Posterior cingulate gyrus (tissue), 11 donors: ENCODE measurements at regions not wholly inside any gene's neighbourhood (a gene's known extent, or its start where the extent isn't known, plus 50 kb on each side); places are given as distances from the start of the nearest gene placed in this dataset.
A peak's percentile ranks its signal among the peaks of the same experiment; 100 is the strongest.
"Not testable (repeated sequence)": the region's sequence is repeated elsewhere in the genome, so short reads cannot be mapped to it uniquely, and the experiment has no call there.

ENCODE experiments used
- DNase-seq, 10 donors: peaks; one replicate each; pipeline versions ENCODE4 v3.0.0 to v3.0.0-alpha.2; 2020 to 2021; ENCODE audit warnings: mixed read lengths in 3 of 10
- intact Hi-C: fragments of 100-400 bp; cut with DNase I; formaldehyde crosslinking; loops from one replicate; pipeline ENCODE4 v1.15.1; 2023

- DNase-seq = no peak
- intact Hi-C loops = no loop called here
These were observed 567.8 kb downstream of the TRIML1 start for GRCh38 chr4:188707036-188707435.

DNA sequence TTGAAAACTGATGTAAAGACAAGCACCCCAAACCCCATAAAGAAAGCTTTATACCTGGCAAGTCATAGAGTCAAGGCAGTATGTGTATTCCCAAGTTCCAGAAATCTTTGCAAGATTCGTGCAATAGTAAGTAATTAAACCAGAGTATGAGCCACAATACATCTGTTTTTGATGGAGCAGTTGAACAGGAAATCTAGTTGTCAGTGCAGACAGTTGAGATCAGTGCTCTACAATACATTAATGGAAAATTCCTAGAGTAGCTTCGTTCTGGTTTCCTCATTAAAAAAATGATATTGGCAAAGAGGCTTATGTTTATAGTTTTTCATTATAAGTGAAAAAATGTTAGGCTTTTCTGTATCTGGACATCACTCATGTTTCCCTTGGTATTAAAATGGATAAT lies 575.3 kb downstream of the TRIML1 start:
- DNase-seq = no peak

GRCh38 chr4:188714907-188715306 lies 575.7 kb downstream of the TRIML1 start:
- DNase-seq = no peak
- intact Hi-C loops = no loop called here

More for the DNA sequence above, 575.3 kb downstream of the TRIML1 start:
- intact Hi-C loops = no loop called here

DNA sequence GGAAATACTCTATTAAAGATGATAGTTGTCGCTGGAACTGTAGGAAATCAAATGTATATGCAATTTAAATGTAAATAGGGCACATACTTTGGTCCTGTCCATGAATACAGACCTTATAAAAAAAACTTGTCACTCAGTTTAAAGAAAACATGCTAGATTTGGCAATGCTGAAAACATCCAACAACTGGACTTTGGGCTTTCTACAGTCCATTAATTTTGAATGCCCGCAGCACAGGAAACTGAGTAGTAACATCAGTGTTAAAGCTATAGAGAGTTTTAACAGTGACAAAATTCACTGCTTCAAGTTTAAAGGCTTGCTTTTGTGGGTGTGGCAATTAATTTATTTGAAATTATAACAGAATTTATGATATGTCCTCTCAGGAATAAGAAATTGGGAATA lies 578.4 kb downstream of the TRIML1 start:
- intact Hi-C loops = no loop called here
- no peak for DNase-seq

GRCh38 chr4:188719794-188720193 lies 580.6 kb downstream of the TRIML1 start:
- intact Hi-C loops = no loop called here
- DNase-seq = no peak

DNA sequence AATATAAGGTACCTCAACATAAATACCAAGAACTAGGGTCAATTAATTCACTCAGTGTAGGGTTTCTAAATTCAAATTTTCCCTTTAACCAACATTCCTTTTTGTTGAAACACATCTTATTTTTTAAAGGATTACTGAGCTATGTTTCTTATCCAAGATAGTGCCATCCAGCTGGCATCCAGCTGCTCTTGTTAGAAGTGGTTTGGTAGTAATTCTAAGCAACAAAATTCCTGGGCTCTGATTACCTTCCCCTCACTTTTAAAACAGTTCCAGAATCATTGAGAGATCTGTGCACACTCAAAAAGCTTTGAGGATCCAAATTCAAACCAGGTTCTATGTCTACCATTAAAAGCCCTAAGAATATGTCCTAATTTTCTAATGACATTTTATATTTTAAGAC lies 583.7 kb downstream of the TRIML1 start:
- intact Hi-C loops = no loop called here

GRCh38 chr4:188727746-188728145 lies 588.5 kb downstream of the TRIML1 start:
- intact Hi-C loops = no loop called here
- no peak for DNase-seq

More for the DNA sequence above, 583.7 kb downstream of the TRIML1 start:
- no peak for DNase-seq

DNA sequence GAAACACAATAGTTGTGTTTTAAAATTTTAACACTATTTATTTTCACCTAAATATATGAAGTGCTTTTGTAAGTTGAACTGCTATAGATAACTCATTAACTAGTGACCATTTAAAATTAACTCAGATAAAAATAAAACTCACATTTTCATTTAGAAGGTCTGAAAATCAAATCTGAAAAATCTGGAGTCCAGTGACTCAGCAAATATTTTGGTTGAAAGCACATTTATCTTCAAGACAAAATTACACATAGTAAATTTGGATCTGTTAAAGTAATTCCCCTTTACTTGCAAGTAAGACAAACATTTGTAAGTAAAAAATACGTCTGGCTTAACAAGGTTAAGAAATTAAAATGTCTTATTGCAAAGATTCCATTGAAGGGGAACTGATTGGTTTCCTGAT lies 589.1 kb downstream of the TRIML1 start:
- no peak for DNase-seq
- intact Hi-C loops = no loop called here

- intact Hi-C loops = no loop called here
- no peak for DNase-seq
These were observed 592.9 kb downstream of the TRIML1 start for GRCh38 chr4:188732131-188732530.

- intact Hi-C loops = no loop called here
- DNase-seq = peak in 3 of 10 donors; percentile 54 to 77 (median 73)
These were observed 595.8 kb downstream of the TRIML1 start for GRCh38 chr4:188735082-188735481.

GRCh38 chr4:188737251-188738002 lies 598.2 kb downstream of the TRIML1 start:
- intact Hi-C loops = no loop called here
- no peak for DNase-seq

- intact Hi-C loops = not testable (repeated sequence)
- peak in 2 of 10 donors; percentile 55 to 68 for DNase-seq
These were observed 599.0 kb downstream of the TRIML1 start for GRCh38 chr4:188738290-188738689.

DNA sequence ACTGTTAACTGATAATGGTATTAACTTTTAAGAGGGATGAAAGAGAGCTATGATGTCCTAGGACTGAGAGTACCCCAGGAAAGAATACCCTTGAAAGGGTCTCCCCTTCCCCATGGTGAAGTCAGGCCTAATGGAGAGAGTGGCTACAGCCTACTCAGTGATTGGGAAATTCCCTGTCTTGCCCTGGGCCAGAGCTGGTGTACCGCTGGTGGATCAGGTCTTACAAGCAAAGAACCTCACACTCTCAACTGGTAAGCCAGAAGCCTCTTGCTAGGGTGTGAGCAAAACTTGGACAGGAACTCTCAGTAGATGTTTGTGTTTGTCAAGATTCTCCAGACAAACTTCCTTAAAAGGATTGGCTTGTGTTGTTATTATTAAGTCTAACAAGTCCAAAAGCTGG lies 600.9 kb downstream of the TRIML1 start:
- intact Hi-C loops, DNase-seq: not testable (repeated sequence)

GRCh38 chr4:188740791-188741190 lies 601.5 kb downstream of the TRIML1 start:
- DNase-seq, intact Hi-C loops: not testable (repeated sequence)

DNA sequence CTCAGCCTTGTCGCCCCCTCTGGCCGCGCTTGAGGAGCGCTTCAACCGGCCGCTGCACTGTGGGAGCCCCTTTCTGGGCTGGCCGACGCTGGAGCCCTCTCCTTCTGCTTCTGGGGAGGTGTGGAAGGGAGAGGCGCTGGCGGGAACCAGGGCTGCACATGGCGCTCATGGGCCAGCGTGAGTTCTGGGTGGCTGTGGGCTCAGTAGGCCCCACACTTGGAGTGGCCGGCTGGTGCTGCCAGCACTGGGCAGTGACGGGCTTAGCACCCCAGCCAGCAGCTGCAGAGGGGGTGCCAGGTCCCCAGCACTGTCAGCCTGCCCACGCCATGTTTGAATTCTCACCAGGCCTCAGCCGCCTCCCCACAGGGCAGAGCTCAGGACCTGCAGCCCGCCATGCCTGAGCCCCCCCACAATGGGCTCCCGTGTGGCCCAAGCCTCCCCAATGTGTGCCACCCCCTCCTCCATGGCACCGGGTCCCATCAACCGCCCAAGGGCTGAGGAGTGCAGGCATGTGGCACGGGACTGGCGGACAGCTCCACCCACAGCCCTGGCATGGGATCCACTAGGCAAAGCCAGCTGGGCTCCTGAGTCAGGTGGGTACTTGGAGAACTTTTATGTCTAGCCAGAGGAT lies 615.2 kb downstream of the TRIML1 start:
- peak in 3 of 10 donors; percentile 62 to 70 (median 63) for DNase-seq

GRCh38 chr4:188767496-188767895 lies 628.3 kb downstream of the TRIML1 start:
- intact Hi-C loops = no loop called here
- DNase-seq = no peak

More for the DNA sequence above, 615.2 kb downstream of the TRIML1 start:
- intact Hi-C loops = no loop called here

DNA sequence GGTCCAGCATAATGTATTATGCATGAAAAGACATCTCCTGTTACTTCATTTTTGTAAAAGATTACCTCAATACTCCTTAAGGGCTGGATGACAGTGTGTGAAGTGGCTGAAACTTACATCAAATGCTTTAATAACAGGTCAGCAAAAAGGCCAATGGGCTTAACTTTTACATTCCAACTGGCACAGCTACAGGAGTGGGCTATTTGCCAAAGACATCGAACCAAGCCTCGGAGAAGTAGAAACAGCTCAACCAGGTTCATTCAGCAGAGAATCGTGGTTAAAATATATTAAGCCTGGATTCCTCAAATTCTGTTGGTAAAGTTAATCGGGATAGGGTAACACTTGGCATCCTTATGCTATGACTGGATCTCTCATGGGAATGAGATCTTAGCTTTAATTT lies 639.7 kb downstream of the TRIML1 start:
- intact Hi-C loops = no loop called here
- no peak for DNase-seq

DNA sequence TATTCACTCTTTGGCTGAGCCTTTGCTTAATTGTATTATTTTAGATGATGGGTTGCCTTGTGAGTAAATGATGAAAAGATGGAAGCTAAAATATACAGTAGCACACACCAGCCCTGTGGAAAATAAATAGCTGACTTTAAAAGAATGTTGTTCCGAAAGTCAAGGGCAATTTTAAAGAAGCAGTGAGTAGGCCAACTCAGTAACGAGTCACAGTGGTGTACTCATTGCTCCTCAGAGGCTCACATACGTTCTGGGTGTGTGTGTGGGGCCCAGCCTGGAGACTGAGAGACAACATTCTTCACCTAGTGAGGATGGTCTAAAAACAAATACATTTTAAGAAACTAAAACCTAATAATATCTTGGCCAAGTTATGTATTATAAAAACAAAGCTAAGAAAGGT lies 640.3 kb downstream of the TRIML1 start:
- intact Hi-C loops = no loop called here
- DNase-seq = no peak

GRCh38 chr4:188780028-188780427 lies 640.8 kb downstream of the TRIML1 start:
- DNase-seq = no peak
- intact Hi-C loops = no loop called here

DNA sequence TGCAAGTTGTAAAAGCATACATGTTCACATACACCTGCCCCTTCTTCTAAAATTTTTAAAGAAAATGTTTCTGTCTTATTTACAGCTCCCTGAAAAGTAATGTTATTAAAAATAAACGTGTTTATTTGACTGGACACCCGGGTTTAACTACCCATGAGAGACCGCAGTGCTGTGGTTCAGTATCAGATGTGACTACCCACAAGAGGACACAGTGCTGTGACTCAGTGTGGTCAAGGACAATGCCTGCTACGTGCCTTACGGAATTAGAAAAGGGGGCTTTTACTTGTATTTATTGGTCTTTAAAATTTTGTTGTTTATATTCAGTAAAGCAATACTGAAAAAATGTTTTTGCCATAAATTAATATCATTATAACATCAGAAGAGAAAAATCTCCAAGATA lies 641.4 kb downstream of the TRIML1 start:
- intact Hi-C loops = no loop called here
- DNase-seq = no peak

GRCh38 chr4:188781655-188782054 lies 642.4 kb downstream of the TRIML1 start:
- peak in 1 of 10 donors; percentile 13 for DNase-seq
- intact Hi-C loops = no loop called here

DNA sequence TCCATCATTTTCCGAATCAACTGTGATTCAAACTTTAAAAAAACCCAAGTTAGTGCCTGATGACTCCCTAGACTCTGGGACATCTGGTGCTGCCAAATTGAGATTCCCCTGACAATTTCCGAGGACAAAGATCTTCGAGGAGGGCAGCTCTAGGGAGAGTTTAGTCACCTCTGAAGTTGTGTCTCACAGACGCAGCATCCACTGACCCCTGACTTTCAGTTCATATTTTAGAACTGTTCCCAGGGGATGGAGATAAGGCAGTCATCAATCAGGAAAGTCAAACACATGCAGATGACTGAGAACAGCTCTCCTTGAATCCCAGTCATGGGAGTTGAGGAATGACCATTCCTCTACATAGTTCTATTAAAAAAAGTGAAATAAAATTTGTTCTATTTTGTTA lies 643.9 kb downstream of the TRIML1 start:
- no peak for DNase-seq
- intact Hi-C loops = no loop called here
